Activated CD4-positive, alpha-beta memory T cell treated with anti-CD3 and anti-CD28 coated beads, Interleukin-2, amount 10 ng/mL, durations not matched to agents 7 days and 5 days (primary cell): ENCODE measurements at regions not wholly inside any gene's neighbourhood (a gene's known extent, or its start where the extent isn't known, plus 50 kb on each side); places are given as distances from the start of the nearest gene placed in this dataset.
"Not testable (repeated sequence)": the region's sequence is repeated elsewhere in the genome, so short reads cannot be mapped to it uniquely, and the experiment has no call there.

Source experiments
- CTCF ChIA-PET: fragments of 350-600 bp; sonication (Branson Sonifier 250); formaldehyde crosslinking; loops from one replicate; lab custom pipeline; 2021; ENCODE audit warnings: antibody characterized with exemption, inconsistent platforms; lab: Charles Lee
- POLR2A ChIA-PET: fragments of 350-600 bp; sonication (Branson Sonifier 250); formaldehyde crosslinking; loops from one replicate; lab custom pipeline; 2021; ENCODE audit warnings: antibody characterized with exemption; lab: Charles Lee
- DNase-seq: peaks from one replicate; pipeline ENCODE4 v3.0.0-alpha.2; 2020
- H3K27ac Mint-ChIP-seq: one replicate; pipeline ENCODE4 v1.8.0; 2021; ENCODE audit warnings: mild to moderate bottlenecking, mixed read lengths
- H3K27me3 Mint-ChIP-seq: one replicate; pipeline ENCODE4 v1.8.0; 2021; ENCODE audit warnings: mixed read lengths
- H3K36me3 Mint-ChIP-seq: one replicate; pipeline ENCODE4 v1.8.0; 2021; ENCODE audit warnings: low read depth, mixed read lengths
- H3K4me1 Mint-ChIP-seq: one replicate; pipeline ENCODE4 v1.8.0; 2021; ENCODE audit warnings: mixed read lengths
- H3K4me3 Mint-ChIP-seq: one replicate; pipeline ENCODE4 v1.8.0; 2021; ENCODE audit warnings: mild to moderate bottlenecking, mixed read lengths
- H3K9me3 Mint-ChIP-seq: one replicate; pipeline ENCODE4 v1.8.0; 2021; ENCODE audit warnings: mixed read lengths

- no peaks in the 10 kb centered on the region for H3K9me3 Mint-ChIP-seq
- ChIA-PET POLR2A (no interaction called here), CTCF (no interaction called here)
- H3K27ac Mint-ChIP-seq, result no peak overlapping the region
- no peaks in the 10 kb centered on the region for H3K27me3 Mint-ChIP-seq
- no peaks in the 10 kb centered on the region for H3K36me3 Mint-ChIP-seq
- H3K4me1 Mint-ChIP-seq, result no peaks in the 10 kb centered on the region
- no peak for DNase-seq
- H3K4me3 Mint-ChIP-seq, result no peak overlapping the region
Measured at GRCh38 chr12:94916663-94917062, 86.8 kb downstream of the NDUFA12 start.

- no peak overlapping the region for H3K4me3 Mint-ChIP-seq
- POLR2A ChIA-PET, result no interaction called here
- H3K9me3 Mint-ChIP-seq, result no peaks in the 10 kb centered on the region
- H3K27ac Mint-ChIP-seq, result no peak overlapping the region
- H3K27me3 Mint-ChIP-seq, result no peaks in the 10 kb centered on the region
- H3K4me1 Mint-ChIP-seq, result no peaks in the 10 kb centered on the region
- H3K36me3 Mint-ChIP-seq, result no peaks in the 10 kb centered on the region
- CTCF ChIA-PET, result no interaction called here
- DNase-seq, result no peak
Measured at GRCh38 chr12:94909663-94910062, 93.8 kb downstream of the NDUFA12 start.

- CTCF ChIA-PET, H3K36me3 Mint-ChIP-seq, H3K27me3 Mint-ChIP-seq, H3K4me1 Mint-ChIP-seq, H3K4me3 Mint-ChIP-seq, POLR2A ChIA-PET, H3K27ac Mint-ChIP-seq, H3K9me3 Mint-ChIP-seq, DNase-seq: not testable (repeated sequence)
Measured at GRCh38 chr12:94905749-94906148, 97.7 kb downstream of the NDUFA12 start.

- Mint-ChIP-seq H3K36me3 (no peaks in the 10 kb centered on the region), H3K27me3 (no peaks in the 10 kb centered on the region), H3K27ac (no peak overlapping the region), H3K9me3 (no peaks in the 10 kb centered on the region), H3K4me3 (no peak overlapping the region), H3K4me1 (no peaks in the 10 kb centered on the region)
- ChIA-PET CTCF (no interaction called here), POLR2A (no interaction called here)
- no peak for DNase-seq
Measured at GRCh38 chr12:94900496-94900895, 103.0 kb downstream of the NDUFA12 start.

GRCh38 chr12:94898388-94898787, 105.1 kb downstream of the NDUFA12 start:
- Mint-ChIP-seq H3K27ac (no peak overlapping the region), H3K36me3 (no peaks in the 10 kb centered on the region), H3K27me3 (peaks cover 2% of the 10 kb centered on the region), H3K9me3 (no peaks in the 10 kb centered on the region), H3K4me1 (no peaks in the 10 kb centered on the region), H3K4me3 (no peak overlapping the region)
- POLR2A ChIA-PET, result no interaction called here
- CTCF ChIA-PET, result no interaction called here
- DNase-seq, result no peak

GRCh38 chr12:94892544-94893267, 110.8 kb downstream of the NDUFA12 start:
- POLR2A ChIA-PET, result no interaction called here
- Mint-ChIP-seq H3K9me3 (no peaks in the 10 kb centered on the region), H3K27me3 (peaks cover 9% of the 10 kb centered on the region)

GRCh38 chr12:94889445-94890210, 113.9 kb downstream of the NDUFA12 start:
- Mint-ChIP-seq H3K27ac (no peak overlapping the region), H3K27me3 (peaks cover 11% of the 10 kb centered on the region), H3K9me3 (no peaks in the 10 kb centered on the region), H3K4me1 (no peaks in the 10 kb centered on the region), H3K4me3 (no peak overlapping the region), H3K36me3 (no peaks in the 10 kb centered on the region)
- ChIA-PET POLR2A (no interaction called here), CTCF (no interaction called here)
- DNase-seq, result no peak

More at GRCh38 chr12:94892544-94893267, 110.8 kb downstream of the NDUFA12 start:
- Mint-ChIP-seq H3K36me3 (no peaks in the 10 kb centered on the region), H3K4me3 (no peak overlapping the region), H3K27ac (no peak overlapping the region), H3K4me1 (no peaks in the 10 kb centered on the region)
- CTCF ChIA-PET, result no interaction called here
- no peak for DNase-seq

- DNase-seq, result peak; percentile 29
- CTCF ChIA-PET, result no interaction called here
Measured at GRCh38 chr12:94879542-94879941, 124.0 kb downstream of the NDUFA12 start.

GRCh38 chr12:94875525-94875924, 128.0 kb downstream of the NDUFA12 start:
- Mint-ChIP-seq H3K27me3 (peaks cover 48% of the 10 kb centered on the region), H3K27ac (no peak overlapping the region), H3K36me3 (no peaks in the 10 kb centered on the region), H3K4me3 (no peak overlapping the region), H3K9me3 (no peaks in the 10 kb centered on the region), H3K4me1 (peaks cover 10% of the 10 kb centered on the region)
- CTCF ChIA-PET, result interaction anchor here (0.6 to 1.1 kb wide), 3 partner anchors 13 to 128 kb away, joined by 3 to 5 read pairs (median 3); partner anchors contain the start of gene NDUFA12
- no peak for DNase-seq
- POLR2A ChIA-PET, result interaction anchor here (2.1 kb wide), 1 partner anchor 128 kb away, joined by 7 read pairs; the partner anchor contains the start of gene NDUFA12

More at GRCh38 chr12:94879542-94879941, 124.0 kb downstream of the NDUFA12 start:
- Mint-ChIP-seq H3K4me1 (no peaks in the 10 kb centered on the region), H3K9me3 (no peaks in the 10 kb centered on the region), H3K4me3 (no peak overlapping the region), H3K27ac (no peak overlapping the region), H3K27me3 (peaks cover 31% of the 10 kb centered on the region), H3K36me3 (no peaks in the 10 kb centered on the region)
- POLR2A ChIA-PET, result interaction anchor here (1.2 kb wide), 2 partner anchors 124 to 194 kb away, joined by 3 to 4 read pairs; partner anchors contain the start of genes NDUFA12 and NR2C1

- ChIA-PET CTCF (interaction anchor here (1.1 kb wide), 1 partner anchor 129 kb away, joined by 3 read pairs; the partner anchor contains the start of gene NDUFA12), POLR2A (interaction anchor here (2.1 kb wide), 1 partner anchor 129 kb away, joined by 7 read pairs; the partner anchor contains the start of gene NDUFA12)
- Mint-ChIP-seq H3K4me3 (no peak overlapping the region), H3K27ac (no peak overlapping the region), H3K4me1 (peaks cover 10% of the 10 kb centered on the region), H3K27me3 (peaks cover 49% of the 10 kb centered on the region), H3K36me3 (no peaks in the 10 kb centered on the region), H3K9me3 (no peaks in the 10 kb centered on the region)
- no peak for DNase-seq
Measured at GRCh38 chr12:94874518-94875302, 128.8 kb downstream of the NDUFA12 start.

GRCh38 chr12:94873734-94874517, 129.6 kb downstream of the NDUFA12 start:
- no peaks in the 10 kb centered on the region for H3K36me3 Mint-ChIP-seq
- no peak for DNase-seq
- CTCF ChIA-PET, result no interaction called here
- H3K27ac Mint-ChIP-seq, result no peak overlapping the region
- peaks cover 10% of the 10 kb centered on the region for H3K4me1 Mint-ChIP-seq
- no peak overlapping the region for H3K4me3 Mint-ChIP-seq
- H3K9me3 Mint-ChIP-seq, result no peaks in the 10 kb centered on the region
- POLR2A ChIA-PET, result interaction anchor here (2.1 kb wide), 1 partner anchor 130 kb away, joined by 7 read pairs; the partner anchor contains the start of gene NDUFA12
- H3K27me3 Mint-ChIP-seq, result peaks cover 50% of the 10 kb centered on the region
